Body of pancreas (tissue), 4 donors: ENCODE measurements at regions not wholly inside any gene's neighbourhood (a gene's known extent, or its start where the extent isn't known, plus 50 kb on each side); places are given as distances from the start of the nearest gene placed in this dataset.

Source experiments
- ATAC-seq: fragments of 150-250 bp; one replicate; pipeline ENCODE4 v1.9.1; 2016
- DNase-seq, 4 donors: peaks; one replicate each; pipeline ENCODE4 v3.0.0-alpha.2; 2019
- H3K27ac ChIP-seq, 4 donors: fragments of 200-600 bp; sonication (generic); 1 replicate in 3 of 4; 2 replicates in 1 of 4; pipeline versions ENCODE4 v1.5.1 to v1.6.1; 2016 to 2019; ENCODE audit warnings: mild to moderate bottlenecking in 1 of 4, mixed read lengths in 1 of 4, moderate library complexity in 1 of 4
- H3K27me3 ChIP-seq, 2 donors: fragments of 200-600 bp; sonication (generic); one replicate each; pipeline ENCODE4 v1.6.0; 2016; ENCODE audit warnings: mild to moderate bottlenecking in 1 of 2
- H3K36me3 ChIP-seq, 2 donors: fragments of 200-600 bp; sonication (generic); replicated peaks in 1 of 2; 2 replicates each; pipeline ENCODE4 v1.5.1; 2016; ENCODE audit warnings: low read depth in 2 of 2; ENCODE audit not compliant: insufficient read depth in 1 of 2
- H3K4me1 ChIP-seq: fragments of 200-600 bp; sonication (generic); one replicate; pipeline ENCODE4 v1.6.0; 2016
- H3K4me3 ChIP-seq, 2 donors: fragments of 200-600 bp; sonication (generic); 1 replicate in 1 of 2; 2 replicates in 1 of 2; pipeline ENCODE4 v1.5.1; 2016 to 2019
- H3K9me3 ChIP-seq, 3 donors: fragments of 200-600 bp; sonication (generic); 1 replicate in 2 of 3; 2 replicates in 1 of 3; pipeline ENCODE4 v1.5.1; 2016
- CTCF ChIP-seq, 7 experiments: fragments of 450-650 bp in 4 of 7; fragments of 200-600 bp in 3 of 7; sonication (generic) in 3 of 7; IDR thresholded peaks; one replicate each; pipeline ENCODE4 v1.5.1; 2016 to 2019; ENCODE audit warnings: antibody characterized with exemption in 7 of 7
- POLR2A ChIP-seq, 3 donors: fragments of 450-650 bp; IDR thresholded peaks; one replicate each; pipeline ENCODE4 v1.6.1; 2016; ENCODE audit warnings: antibody characterized with exemption in 3 of 3, mild to moderate bottlenecking in 2 of 3
- WGBS, 2 donors: methylation state at CpG; one replicate each; pipeline ENCODE4 v1.1.5; 2017; 5-methylcytosine and 5-hydroxymethylcytosine counted together
- intact Hi-C: fragments of 100-400 bp; cut with DNase I; formaldehyde crosslinking; loops from one replicate; pipeline ENCODE4 v1.15.1; 2023

DNA sequence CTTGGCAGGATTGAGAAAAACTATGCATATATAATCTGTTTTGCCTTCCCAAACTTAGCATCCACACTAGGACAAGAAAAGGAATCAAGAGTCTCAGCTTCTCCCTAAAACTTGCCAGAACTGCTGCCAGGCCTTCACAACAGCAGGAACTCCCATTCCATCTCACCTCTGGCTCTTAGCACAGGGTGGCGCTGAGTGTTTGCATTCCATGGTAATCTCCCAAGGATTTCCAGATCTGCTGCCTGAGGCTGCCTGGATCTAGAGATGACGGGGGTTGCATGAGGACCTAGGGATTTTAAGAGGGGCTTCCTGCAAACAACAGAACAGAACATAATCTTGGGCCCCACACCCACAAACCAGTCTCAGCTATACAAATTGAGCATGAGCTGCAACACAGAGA, 87.1 kb upstream of the OPCML start:
- Histone ChIP-seq H3K4me1 (no peaks in the 10 kb centered on the region), H3K36me3 (no peaks in the 10 kb centered on the region), H3K9me3 (peaks cover 0 to 3% (median 0%) of the 10 kb centered on the region in 3 donors), H3K4me3 (no peak overlapping the region), H3K27ac (no peak overlapping the region), H3K27me3 (no peaks in the 10 kb centered on the region)
- no peak for DNase-seq
- 39 to 48% methylated on average over 2 of the region's 2 CpGs for WGBS, 2 donors
- ATAC-seq, result no peak
- no peak for TF ChIP-seq POLR2A (IDR thresholded peaks at IDR 0.05)
- TF ChIP-seq CTCF (IDR thresholded peaks at IDR 0.05), result no peak
- intact Hi-C loops, result no loop called here

GRCh38 chr11:133618544-133618943, 86.2 kb upstream of the OPCML start:
- H3K27ac ChIP-seq, result no peak overlapping the region
- intact Hi-C loops, result no loop called here
- TF ChIP-seq CTCF (IDR thresholded peaks at IDR 0.05) (no peak), POLR2A (IDR thresholded peaks at IDR 0.05) (no peak)
- H3K4me1 ChIP-seq, result no peaks in the 10 kb centered on the region
- 64 to 70% methylated on average over 9 of the region's 9 CpGs for WGBS, 2 donors
- H3K4me3 ChIP-seq, result no peak overlapping the region
- DNase-seq, result no peak
- ATAC-seq, result no peak
- H3K9me3 ChIP-seq, result peaks cover 0 to 3% (median 0%) of the 10 kb centered on the region in 3 donors
- no peaks in the 10 kb centered on the region for H3K27me3 ChIP-seq
- no peaks in the 10 kb centered on the region for H3K36me3 ChIP-seq

- Histone ChIP-seq H3K36me3 (no peaks in the 10 kb centered on the region), H3K9me3 (peaks cover 0 to 5% (median 0%) of the 10 kb centered on the region in 3 donors), H3K27ac (no peak overlapping the region), H3K27me3 (no peaks in the 10 kb centered on the region), H3K4me3 (no peak overlapping the region), H3K4me1 (no peaks in the 10 kb centered on the region)
- WGBS, 2 donors, result 26 to 27% methylated on average over 2 of the region's 2 CpGs
- no peak for DNase-seq
- no peak for ATAC-seq
- intact Hi-C loops, result loop anchor here (5.0 kb wide), 1 partner anchor 301 kb away; no protein-coding TSS in a partner anchor
- TF ChIP-seq CTCF (IDR thresholded peaks at IDR 0.05) (no peak), POLR2A (IDR thresholded peaks at IDR 0.05) (no peak)
Measured at GRCh38 chr11:133608496-133608895, 76.2 kb upstream of the OPCML start.

- H3K27me3 ChIP-seq, result no peaks in the 10 kb centered on the region
- H3K27ac ChIP-seq, result no peak overlapping the region
- no peaks in the 10 kb centered on the region for H3K4me1 ChIP-seq
- no peak for TF ChIP-seq POLR2A (IDR thresholded peaks at IDR 0.05)
- no peak for TF ChIP-seq CTCF (IDR thresholded peaks at IDR 0.05)
- H3K36me3 ChIP-seq, result no peaks in the 10 kb centered on the region
- DNase-seq, result no peak
- peaks cover 0 to 1% (median 0%) of the 10 kb centered on the region in 3 donors for H3K9me3 ChIP-seq
- no peak overlapping the region for H3K4me3 ChIP-seq
- ATAC-seq, result no peak
- intact Hi-C loops, result loop anchor here (5.0 kb wide), 1 partner anchor 299 kb away; no protein-coding TSS in a partner anchor
- whole genome bisulfite sequencing, 2 donors, result 54 to 55% methylated on average over 3 of the region's 3 CpGs
Measured at GRCh38 chr11:133606124-133606523, 73.8 kb upstream of the OPCML start.

GRCh38 chr11:133605482-133605881, 73.2 kb upstream of the OPCML start:
- H3K27me3 ChIP-seq, result no peaks in the 10 kb centered on the region
- H3K36me3 ChIP-seq, result no peaks in the 10 kb centered on the region
- ATAC-seq, result no peak
- TF ChIP-seq CTCF (IDR thresholded peaks at IDR 0.05), result no peak
- TF ChIP-seq POLR2A (IDR thresholded peaks at IDR 0.05), result no peak
- WGBS, 2 donors, result 41 to 45% methylated on average over 2 of the region's 2 CpGs
- no peak overlapping the region for H3K4me3 ChIP-seq
- no peak overlapping the region for H3K27ac ChIP-seq
- intact Hi-C loops, result loop anchor here (5.0 kb wide), 1 partner anchor 298 kb away; no protein-coding TSS in a partner anchor
- no peaks in the 10 kb centered on the region for H3K9me3 ChIP-seq
- no peaks in the 10 kb centered on the region for H3K4me1 ChIP-seq
- DNase-seq, result no peak
